ENCODE measurements at regions not wholly inside any gene's neighbourhood (a gene's known extent, or its start where the extent isn't known, plus 50 kb on each side); places are given as distances from the start of the nearest gene placed in this dataset.

- DNase-seq (ENCODE audit: low read depth) = no peak
- no peak overlapping the region for H3K4me3 ChIP-seq (ENCODE audit: low read depth, low read length)
- TF ChIP-seq, protein P1, sequence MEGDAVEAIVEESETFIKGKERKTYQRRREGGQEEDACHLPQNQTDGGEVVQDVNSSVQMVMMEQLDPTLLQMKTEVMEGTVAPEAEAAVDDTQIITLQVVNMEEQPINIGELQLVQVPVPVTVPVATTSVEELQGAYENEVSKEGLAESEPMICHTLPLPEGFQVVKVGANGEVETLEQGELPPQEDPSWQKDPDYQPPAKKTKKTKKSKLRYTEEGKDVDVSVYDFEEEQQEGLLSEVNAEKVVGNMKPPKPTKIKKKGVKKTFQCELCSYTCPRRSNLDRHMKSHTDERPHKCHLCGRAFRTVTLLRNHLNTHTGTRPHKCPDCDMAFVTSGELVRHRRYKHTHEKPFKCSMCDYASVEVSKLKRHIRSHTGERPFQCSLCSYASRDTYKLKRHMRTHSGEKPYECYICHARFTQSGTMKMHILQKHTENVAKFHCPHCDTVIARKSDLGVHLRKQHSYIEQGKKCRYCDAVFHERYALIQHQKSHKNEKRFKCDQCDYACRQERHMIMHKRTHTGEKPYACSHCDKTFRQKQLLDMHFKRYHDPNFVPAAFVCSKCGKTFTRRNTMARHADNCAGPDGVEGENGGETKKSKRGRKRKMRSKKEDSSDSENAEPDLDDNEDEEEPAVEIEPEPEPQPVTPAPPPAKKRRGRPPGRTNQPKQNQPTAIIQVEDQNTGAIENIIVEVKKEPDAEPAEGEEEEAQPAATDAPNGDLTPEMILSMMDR (IDR thresholded peaks at IDR 0.05; ENCODE audit: low read depth, low read length) = no peak
- no peak for TF ChIP-seq MYC (IDR thresholded peaks at IDR 0.05; ENCODE audit: low read depth, low read length)
- TF ChIP-seq, protein P2, sequence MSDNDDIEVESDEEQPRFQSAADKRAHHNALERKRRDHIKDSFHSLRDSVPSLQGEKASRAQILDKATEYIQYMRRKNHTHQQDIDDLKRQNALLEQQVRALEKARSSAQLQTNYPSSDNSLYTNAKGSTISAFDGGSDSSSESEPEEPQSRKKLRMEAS (IDR thresholded peaks at IDR 0.05; ENCODE audit: low read depth, low read length) = no peak
- no peak for TF ChIP-seq POLR2A (IDR thresholded peaks at IDR 0.05; ENCODE audit: extremely low read depth, insufficient read length)
These were observed 647.1 kb downstream of the DACH1 start for GRCh38 chr13:71219698-71220415.

- TF ChIP-seq MYC (IDR thresholded peaks at IDR 0.05; ENCODE audit: low read depth, low read length) = no peak
- TF ChIP-seq, protein P1 (IDR thresholded peaks at IDR 0.05; ENCODE audit: low read depth, low read length) = no peak
- TF ChIP-seq POLR2A (IDR thresholded peaks at IDR 0.05; ENCODE audit: extremely low read depth, insufficient read length) = no peak
- TF ChIP-seq, protein P2 (IDR thresholded peaks at IDR 0.05; ENCODE audit: low read depth, low read length) = no peak
- H3K4me3 ChIP-seq (ENCODE audit: low read depth, low read length) = no peak overlapping the region
- peak; percentile 27 for DNase-seq (ENCODE audit: low read depth)
These were observed 648.0 kb downstream of the DACH1 start for GRCh38 chr13:71218960-71219359.

- TF ChIP-seq MYC (IDR thresholded peaks at IDR 0.05; ENCODE audit: low read depth, low read length) (no peak), POLR2A (IDR thresholded peaks at IDR 0.05; ENCODE audit: extremely low read depth, insufficient read length) (no peak)
- TF ChIP-seq, protein P1 (IDR thresholded peaks at IDR 0.05; ENCODE audit: low read depth, low read length) = no peak
- TF ChIP-seq, protein P2 (IDR thresholded peaks at IDR 0.05; ENCODE audit: low read depth, low read length) = no peak
- DNase-seq (ENCODE audit: low read depth) = no peak
- no peak overlapping the region for H3K4me3 ChIP-seq (ENCODE audit: low read depth, low read length)
These were observed 649.2 kb downstream of the DACH1 start for GRCh38 chr13:71217827-71218226.

GRCh38 chr13:71214821-71215220 is 652.2 kb downstream of the DACH1 start:
- no peak for DNase-seq (ENCODE audit: low read depth)
- TF ChIP-seq, protein P2 (IDR thresholded peaks at IDR 0.05; ENCODE audit: low read depth, low read length) = no peak
- TF ChIP-seq POLR2A (IDR thresholded peaks at IDR 0.05; ENCODE audit: extremely low read depth, insufficient read length) = no peak
- TF ChIP-seq, protein P1 (IDR thresholded peaks at IDR 0.05; ENCODE audit: low read depth, low read length) = no peak
- no peak for TF ChIP-seq MYC (IDR thresholded peaks at IDR 0.05; ENCODE audit: low read depth, low read length)
- H3K4me3 ChIP-seq (ENCODE audit: low read depth, low read length) = no peak overlapping the region

- H3K4me3 ChIP-seq (ENCODE audit: low read depth, low read length) = no peak overlapping the region
- TF ChIP-seq POLR2A (IDR thresholded peaks at IDR 0.05; ENCODE audit: extremely low read depth, insufficient read length) = no peak
- TF ChIP-seq, protein P1 (IDR thresholded peaks at IDR 0.05; ENCODE audit: low read depth, low read length) = no peak
- no peak for TF ChIP-seq MYC (IDR thresholded peaks at IDR 0.05; ENCODE audit: low read depth, low read length)
- TF ChIP-seq, protein P2 (IDR thresholded peaks at IDR 0.05; ENCODE audit: low read depth, low read length) = no peak
- DNase-seq (ENCODE audit: low read depth) = no peak
These were observed 652.6 kb downstream of the DACH1 start for GRCh38 chr13:71214357-71214756.

Measured in NB4 (cell line).